B cell (primary cell): ENCODE measurements at regions not wholly inside any gene's neighbourhood (a gene's known extent, or its start where the extent isn't known, plus 50 kb on each side); places are given as distances from the start of the nearest gene placed in this dataset.

Source experiments
- EZH2 ChIP-seq: IDR thresholded peaks from 2 replicates; pipeline ENCODE4 v1.6.1; 2012; ENCODE audit warnings: borderline replicate concordance, low read depth, mild to moderate bottlenecking, moderate library complexity, low read length; ENCODE audit not compliant: insufficient read depth, poor library complexity, severe bottlenecking
- TF ChIP-seq, protein P1 (sequence below): fragments of 200-600 bp; IDR thresholded peaks from one replicate; pipeline ENCODE4 v1.8.0; 2022; ENCODE audit warnings: antibody characterized with exemption, mild to moderate bottlenecking

DNA sequence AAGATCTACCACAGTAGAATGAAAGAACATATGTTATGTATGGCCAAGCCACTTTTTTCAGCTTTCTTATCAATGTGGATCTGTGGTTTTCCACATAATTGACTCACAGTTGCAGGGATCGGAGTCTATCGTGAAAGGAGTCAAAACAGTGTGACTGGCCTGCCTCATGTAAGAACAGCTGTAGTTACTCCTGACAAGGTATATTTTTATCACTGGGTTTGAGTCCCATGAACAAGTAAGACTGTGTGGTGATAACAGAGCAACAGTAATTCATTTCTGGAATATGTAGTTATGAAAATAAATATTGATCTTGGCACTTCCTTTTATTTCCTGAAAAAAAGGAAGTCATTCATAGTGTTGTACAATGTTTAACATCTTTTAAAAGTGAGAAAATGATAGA lies 416.6 kb downstream of the KLF12 start:
- TF ChIP-seq, protein P1, sequence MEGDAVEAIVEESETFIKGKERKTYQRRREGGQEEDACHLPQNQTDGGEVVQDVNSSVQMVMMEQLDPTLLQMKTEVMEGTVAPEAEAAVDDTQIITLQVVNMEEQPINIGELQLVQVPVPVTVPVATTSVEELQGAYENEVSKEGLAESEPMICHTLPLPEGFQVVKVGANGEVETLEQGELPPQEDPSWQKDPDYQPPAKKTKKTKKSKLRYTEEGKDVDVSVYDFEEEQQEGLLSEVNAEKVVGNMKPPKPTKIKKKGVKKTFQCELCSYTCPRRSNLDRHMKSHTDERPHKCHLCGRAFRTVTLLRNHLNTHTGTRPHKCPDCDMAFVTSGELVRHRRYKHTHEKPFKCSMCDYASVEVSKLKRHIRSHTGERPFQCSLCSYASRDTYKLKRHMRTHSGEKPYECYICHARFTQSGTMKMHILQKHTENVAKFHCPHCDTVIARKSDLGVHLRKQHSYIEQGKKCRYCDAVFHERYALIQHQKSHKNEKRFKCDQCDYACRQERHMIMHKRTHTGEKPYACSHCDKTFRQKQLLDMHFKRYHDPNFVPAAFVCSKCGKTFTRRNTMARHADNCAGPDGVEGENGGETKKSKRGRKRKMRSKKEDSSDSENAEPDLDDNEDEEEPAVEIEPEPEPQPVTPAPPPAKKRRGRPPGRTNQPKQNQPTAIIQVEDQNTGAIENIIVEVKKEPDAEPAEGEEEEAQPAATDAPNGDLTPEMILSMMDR, result no peak
- TF ChIP-seq EZH2, result no peak
